ENCODE measurements at regions not wholly inside any gene's neighbourhood (a gene's known extent, or its start where the extent isn't known, plus 50 kb on each side); places are given as distances from the start of the nearest gene placed in this dataset.

GRCh38 chr12:39186744-39187143, 256.2 kb downstream of the KIF21A start:
- TF ChIP-seq CTCF (IDR thresholded peaks at IDR 0.05), result no peak
- TF ChIP-seq POLR2A (IDR thresholded peaks at IDR 0.05), result no peak
- no peak for TF ChIP-seq POLR2AphosphoS5 (IDR thresholded peaks at IDR 0.05)

Measured in breast epithelium (tissue), 3 donors.